Loucy (cell line): ENCODE measurements at regions not wholly inside any gene's neighbourhood (a gene's known extent, or its start where the extent isn't known, plus 50 kb on each side); places are given as distances from the start of the nearest gene placed in this dataset.
A peak's percentile ranks its signal among the peaks of the same experiment; 100 is the strongest.

Source experiments
- H2AFZ ChIP-seq: fragments of 200-600 bp; sonication (generic); 2 replicates; pipeline ENCODE4 v1.6.0; 2016; ENCODE audit warnings: antibody characterized with exemption, mild to moderate bottlenecking, low read length, moderate library complexity
- H3F3A ChIP-seq: fragments of 200-600 bp; 2 replicates; pipeline ENCODE4 v1.6.0; 2016; ENCODE audit warnings: antibody characterized with exemption, low read depth, mild to moderate bottlenecking
- H3K27me3 ChIP-seq: fragments of 200-600 bp; sonication (generic); 2 replicates; pipeline ENCODE4 v1.6.1; 2014; ENCODE audit warnings: low read length, mild to moderate bottlenecking; ENCODE audit not compliant: insufficient read depth, poor library complexity, severe bottlenecking
- H3K36me3 ChIP-seq: fragments of 200-600 bp; sonication (generic); 2 replicates; pipeline ENCODE4 v1.6.1; 2016; ENCODE audit warnings: low read length; ENCODE audit not compliant: insufficient read depth
- H3K4me1 ChIP-seq: fragments of 200-600 bp; sonication (generic); 2 replicates; pipeline ENCODE4 v1.5.1; 2014; ENCODE audit warnings: low read length, mild to moderate bottlenecking; ENCODE audit not compliant: insufficient read depth, poor library complexity, severe bottlenecking
- H3K4me2 ChIP-seq: fragments of 200-600 bp; sonication (generic); 2 replicates; pipeline ENCODE4 v1.6.0; 2014; ENCODE audit warnings: antibody characterized with exemption, low read length, low read depth, mild to moderate bottlenecking; ENCODE audit not compliant: poor library complexity, severe bottlenecking
- H3K4me3 ChIP-seq: fragments of 200-600 bp; sonication (generic); 2 replicates; pipeline ENCODE4 v1.5.1; 2014; ENCODE audit warnings: low read length, mild to moderate bottlenecking, mixed read lengths; ENCODE audit not compliant: poor library complexity, severe bottlenecking
- H3K79me2 ChIP-seq: fragments of 200-600 bp; sonication (generic); 2 replicates; pipeline ENCODE4 v1.6.1; 2014; ENCODE audit warnings: low read length; ENCODE audit not compliant: insufficient read depth
- H3K9ac ChIP-seq: fragments of 200-600 bp; sonication (generic); 2 replicates; pipeline ENCODE4 v1.6.0; 2014; ENCODE audit warnings: mild to moderate bottlenecking, low read depth, low read length, moderate library complexity; ENCODE audit not compliant: poor library complexity, severe bottlenecking
- H3K9me2 ChIP-seq: fragments of 200-600 bp; sonication (generic); replicated peaks from 2 replicates; pipeline ENCODE4 v1.6.1; 2016; ENCODE audit warnings: low read depth, low read length, mixed read lengths
- H3K9me3 ChIP-seq: fragments of 200-600 bp; sonication (generic); 2 replicates; pipeline ENCODE4 v1.6.1; 2014; ENCODE audit warnings: mild to moderate bottlenecking, antibody characterized with exemption, low read length, low read depth; ENCODE audit not compliant: insufficient read depth
- H4K20me1 ChIP-seq: fragments of 200-600 bp; sonication (generic); 2 replicates; pipeline ENCODE4 v1.6.0; 2014; ENCODE audit warnings: antibody characterized with exemption, low read length, mild to moderate bottlenecking; ENCODE audit not compliant: insufficient read depth, poor library complexity, severe bottlenecking
- CTCF ChIP-seq: fragments of 200-600 bp; sonication (generic); conservative IDR thresholded peaks from 2 replicates; pipeline ENCODE4 v1.5.1; 2014; ENCODE audit warnings: mild to moderate bottlenecking, antibody characterized with exemption, low read length
- EZH2phosphoT487 ChIP-seq: fragments of 200-600 bp; IDR thresholded peaks from 2 replicates; pipeline ENCODE4 v1.6.1; 2018; ENCODE audit warnings: antibody characterized with exemption, mild to moderate bottlenecking, moderate library complexity, borderline replicate concordance

- Histone ChIP-seq H3F3A (no peaks in the 10 kb centered on the region), H3K9me2 (no peaks in the 10 kb centered on the region), H3K4me2 (peak overlapping the region; percentile 19), H3K4me3 (no peak overlapping the region), H2AFZ (no peak overlapping the region), H3K9me3 (peaks cover 14% of the 10 kb centered on the region), H3K4me1 (peaks cover 29% of the 10 kb centered on the region), H4K20me1 (no peaks in the 10 kb centered on the region), H3K9ac (peak overlapping the region; percentile 19), H3K27me3 (no peaks in the 10 kb centered on the region), H3K36me3 (no peaks in the 10 kb centered on the region), H3K79me2 (no peaks in the 10 kb centered on the region)
- no peak for TF ChIP-seq EZH2phosphoT487
- no peak for TF ChIP-seq CTCF
These were observed 108.7 kb upstream of the HS6ST1 start for GRCh38 chr2:128427413-128427755.

- Histone ChIP-seq H3K79me2 (no peaks in the 10 kb centered on the region), H3K27me3 (no peaks in the 10 kb centered on the region), H3K9ac (no peak overlapping the region), H3K36me3 (no peaks in the 10 kb centered on the region), H4K20me1 (no peaks in the 10 kb centered on the region), H3K4me2 (peak overlapping the region; percentile 8), H3K4me1 (peaks cover 29% of the 10 kb centered on the region), H3F3A (no peaks in the 10 kb centered on the region), H3K9me3 (peaks cover 14% of the 10 kb centered on the region), H2AFZ (no peak overlapping the region), H3K9me2 (no peaks in the 10 kb centered on the region), H3K4me3 (no peak overlapping the region)
- no peak for TF ChIP-seq EZH2phosphoT487
These were observed 109.7 kb upstream of the HS6ST1 start for GRCh38 chr2:128428415-128428814.

GRCh38 chr2:128432423-128432822, 113.8 kb upstream of the HS6ST1 start:
- Histone ChIP-seq H3K9ac (no peak overlapping the region), H3K4me2 (no peak overlapping the region), H3K36me3 (no peaks in the 10 kb centered on the region), H3K4me1 (peaks cover 51% of the 10 kb centered on the region), H3K27me3 (no peaks in the 10 kb centered on the region), H4K20me1 (no peaks in the 10 kb centered on the region), H3K9me2 (no peaks in the 10 kb centered on the region), H3K79me2 (no peaks in the 10 kb centered on the region), H3K4me3 (no peak overlapping the region), H3K9me3 (peaks cover 14% of the 10 kb centered on the region), H3F3A (no peaks in the 10 kb centered on the region), H2AFZ (no peak overlapping the region)
- no peak for TF ChIP-seq EZH2phosphoT487
- TF ChIP-seq CTCF, result no peak

- H3K27me3 ChIP-seq, result no peaks in the 10 kb centered on the region
- peak overlapping the region; percentile 21 for H3K9ac ChIP-seq
- peaks cover 50% of the 10 kb centered on the region for H3K4me1 ChIP-seq
- H3K9me2 ChIP-seq, result no peaks in the 10 kb centered on the region
- peaks cover 11% of the 10 kb centered on the region for H3K9me3 ChIP-seq
- H2AFZ ChIP-seq, result peak overlapping the region; percentile 14; the same call in 1 of the 2 replicates
- H3K4me2 ChIP-seq, result no peak overlapping the region
- H3K79me2 ChIP-seq, result no peaks in the 10 kb centered on the region
- no peak for TF ChIP-seq EZH2phosphoT487
- no peak for TF ChIP-seq CTCF
- no peaks in the 10 kb centered on the region for H3F3A ChIP-seq
- no peaks in the 10 kb centered on the region for H4K20me1 ChIP-seq
- no peak overlapping the region for H3K4me3 ChIP-seq
- H3K36me3 ChIP-seq, result no peaks in the 10 kb centered on the region
These were observed 115.4 kb upstream of the HS6ST1 start for GRCh38 chr2:128433911-128434550.
